ENCODE measurements at regions not wholly inside any gene's neighbourhood (a gene's known extent, or its start where the extent isn't known, plus 50 kb on each side); places are given as distances from the start of the nearest gene placed in this dataset.
"Not testable (repeated sequence)": the region's sequence is repeated elsewhere in the genome, so short reads cannot be mapped to it uniquely, and the experiment has no call there.

- no peak for DNase-seq (ENCODE audit: low read depth in 4 of 4, low spot score in 3 of 4)
These were observed 350.5 kb downstream of the PRL start for GRCh38 chr6:21946298-21946783.

- DNase-seq (ENCODE audit: low read depth in 4 of 4, low spot score in 3 of 4) = not testable (repeated sequence)
These were observed 349.6 kb downstream of the PRL start for GRCh38 chr6:21947227-21947626.

- DNase-seq (ENCODE audit: low read depth in 4 of 4, low spot score in 3 of 4) = no peak
These were observed 349.0 kb downstream of the PRL start for GRCh38 chr6:21947731-21948386.

GRCh38 chr6:21949211-21949801 is 347.5 kb downstream of the PRL start:
- no peak for DNase-seq (ENCODE audit: low read depth in 4 of 4, low spot score in 3 of 4)

GRCh38 chr6:21952367-21952766 is 344.5 kb downstream of the PRL start:
- DNase-seq (ENCODE audit: low read depth in 4 of 4, low spot score in 3 of 4) = no peak

GRCh38 chr6:21953831-21954801 is 342.7 kb downstream of the PRL start:
- no peak for DNase-seq (ENCODE audit: low read depth in 4 of 4, low spot score in 3 of 4)

- no peak for DNase-seq (ENCODE audit: low read depth in 4 of 4, low spot score in 3 of 4)
These were observed 341.7 kb downstream of the PRL start for GRCh38 chr6:21955053-21955595.

- DNase-seq (ENCODE audit: low read depth in 4 of 4, low spot score in 3 of 4) = no peak
These were observed 340.9 kb downstream of the PRL start for GRCh38 chr6:21955951-21956350.

- DNase-seq (ENCODE audit: low read depth in 4 of 4, low spot score in 3 of 4) = no peak
These were observed 338.4 kb downstream of the PRL start for GRCh38 chr6:21958428-21958827.

GRCh38 chr6:21961226-21961625 is 335.6 kb downstream of the PRL start:
- no peak for DNase-seq (ENCODE audit: low read depth in 4 of 4, low spot score in 3 of 4)

- no peak for DNase-seq (ENCODE audit: low read depth in 4 of 4, low spot score in 3 of 4)
These were observed 331.8 kb downstream of the PRL start for GRCh38 chr6:21965016-21965415.

GRCh38 chr6:21965953-21966539 is 330.8 kb downstream of the PRL start:
- no peak for DNase-seq (ENCODE audit: low read depth in 4 of 4, low spot score in 3 of 4)

GRCh38 chr6:21967056-21967974 is 329.5 kb downstream of the PRL start:
- DNase-seq (ENCODE audit: low read depth in 4 of 4, low spot score in 3 of 4) = no peak

GRCh38 chr6:21968411-21968810 is 328.4 kb downstream of the PRL start:
- no peak for DNase-seq (ENCODE audit: low read depth in 4 of 4, low spot score in 3 of 4)

GRCh38 chr6:21969192-21969591 is 327.6 kb downstream of the PRL start:
- DNase-seq (ENCODE audit: low read depth in 4 of 4, low spot score in 3 of 4) = no peak

- DNase-seq (ENCODE audit: low read depth in 4 of 4, low spot score in 3 of 4) = no peak
These were observed 326.1 kb downstream of the PRL start for GRCh38 chr6:21970569-21971300.

GRCh38 chr6:21971541-21971940 is 325.3 kb downstream of the PRL start:
- DNase-seq (ENCODE audit: low read depth in 4 of 4, low spot score in 3 of 4) = no peak

GRCh38 chr6:21972516-21972915 is 324.3 kb downstream of the PRL start:
- no peak for DNase-seq (ENCODE audit: low read depth in 4 of 4, low spot score in 3 of 4)

- DNase-seq (ENCODE audit: low read depth in 4 of 4, low spot score in 3 of 4) = no peak
These were observed 319.5 kb downstream of the PRL start for GRCh38 chr6:21977346-21977745.

Measured in right renal pelvis (tissue), 4 donors.